ENCODE measurements at regions not wholly inside any gene's neighbourhood (a gene's known extent, or its start where the extent isn't known, plus 50 kb on each side); places are given as distances from the start of the nearest gene placed in this dataset.
"Not testable (repeated sequence)": the region's sequence is repeated elsewhere in the genome, so short reads cannot be mapped to it uniquely, and the experiment has no call there.

GRCh38 chr5:67870662-67871061 lies 344.9 kb upstream of the PIK3R1 start:
- FAIRE-seq = no peak

GRCh38 chr5:67864335-67864734 lies 351.2 kb upstream of the PIK3R1 start:
- not testable (repeated sequence) for FAIRE-seq

DNA sequence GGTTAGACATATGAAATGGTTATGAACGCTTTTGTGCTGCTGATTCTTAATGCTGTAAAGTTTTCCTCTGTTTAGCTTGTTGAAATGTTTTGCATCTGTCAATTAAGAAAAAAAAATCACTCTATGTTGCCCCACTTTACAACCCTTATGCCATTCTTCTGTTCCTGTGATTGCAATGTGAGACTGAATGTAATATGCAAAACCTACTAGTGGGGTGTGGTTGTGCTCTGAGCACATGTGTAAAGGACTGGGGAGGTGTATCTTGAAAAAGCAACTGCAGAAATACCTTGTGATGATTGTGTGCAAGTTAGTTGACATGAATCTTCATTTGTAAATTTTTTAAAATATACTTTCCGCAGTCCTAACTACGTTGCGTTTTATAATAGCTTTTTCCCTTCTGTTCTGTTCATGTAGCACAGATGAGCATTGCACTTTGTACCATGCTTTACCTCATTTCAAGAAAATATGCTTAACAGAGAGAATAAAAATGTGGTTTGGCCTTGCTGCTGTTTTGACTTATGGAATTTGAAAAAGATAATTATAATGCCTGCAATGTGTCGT lies 357.0 kb upstream of the PIK3R1 start:
- no peak for FAIRE-seq

DNA sequence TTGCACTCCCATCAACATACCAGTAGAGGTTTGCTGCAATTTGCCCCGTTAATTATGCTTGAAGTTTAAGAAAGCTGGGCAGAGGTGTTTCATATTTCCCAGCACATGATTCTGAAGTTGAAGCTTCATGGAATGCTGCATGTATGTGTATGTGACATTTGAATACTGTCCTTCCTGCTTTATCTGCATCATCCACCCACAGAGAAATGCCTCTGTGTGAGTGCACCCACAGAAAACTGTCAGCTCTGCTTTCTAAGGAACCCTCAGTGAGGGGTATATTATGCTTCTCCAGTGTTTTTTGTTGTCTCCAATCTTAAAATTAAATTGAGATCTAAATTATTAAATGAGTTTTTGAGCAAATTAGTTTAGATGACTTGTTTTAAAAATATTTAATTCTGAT lies 358.1 kb upstream of the PIK3R1 start:
- no peak for FAIRE-seq

DNA sequence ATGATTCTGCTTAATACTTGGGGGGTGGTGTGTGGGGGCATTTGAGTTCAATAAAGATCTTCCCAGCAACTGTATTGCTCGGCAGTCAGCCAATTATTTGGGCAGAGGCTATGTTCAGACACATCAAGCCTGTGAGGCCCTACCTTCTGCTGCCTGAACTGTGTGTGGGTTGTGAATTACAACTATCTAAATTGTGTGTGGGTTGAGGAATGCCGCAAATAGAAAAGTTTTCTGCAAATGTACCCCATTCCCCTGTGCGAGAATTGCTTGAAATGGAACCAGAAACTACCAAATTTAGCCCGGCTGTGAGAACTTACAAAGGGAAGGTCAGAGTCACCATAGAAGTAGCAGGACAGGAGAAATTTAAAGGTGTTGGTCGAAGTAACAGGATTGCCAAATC lies 360.0 kb upstream of the PIK3R1 start:
- no peak for FAIRE-seq

DNA sequence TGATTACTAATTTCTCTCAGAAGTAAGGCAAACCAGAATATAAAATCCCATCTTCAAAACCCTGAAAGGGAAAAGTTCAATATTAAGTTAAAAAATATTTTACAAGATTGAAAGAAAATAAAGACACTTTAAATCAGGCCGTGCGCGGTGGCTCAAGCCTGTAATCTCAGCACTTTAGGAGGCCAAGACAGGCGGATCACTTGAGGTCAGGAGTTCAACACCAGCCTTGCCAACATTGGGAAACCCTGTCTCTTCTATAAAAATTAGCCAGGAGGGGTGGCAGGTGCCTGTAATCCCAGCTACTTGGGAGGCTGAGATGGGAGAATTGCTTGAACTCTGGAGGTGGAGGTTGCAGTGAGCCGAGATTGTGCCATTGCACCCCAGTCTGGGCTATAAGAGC lies 364.6 kb upstream of the PIK3R1 start:
- FAIRE-seq = not testable (repeated sequence)

DNA sequence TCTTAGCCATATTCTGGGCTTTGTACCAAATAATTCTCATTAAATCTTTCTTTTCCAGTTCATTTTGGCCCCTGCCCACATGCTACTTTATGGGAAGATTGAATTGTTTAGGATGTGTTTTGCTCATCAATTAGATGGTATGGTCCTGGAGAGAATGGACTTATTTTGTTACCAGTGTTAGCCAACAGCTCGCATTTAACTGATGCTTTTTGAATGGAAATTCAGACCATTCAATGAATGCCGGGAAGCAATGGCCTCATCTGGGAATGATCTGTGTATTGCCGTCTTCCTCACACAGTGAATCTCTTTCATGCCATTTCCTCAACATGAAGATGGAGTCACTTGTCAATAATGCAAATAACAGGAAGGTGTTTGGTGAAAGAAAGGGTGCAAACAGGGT lies 370.6 kb upstream of the PIK3R1 start:
- FAIRE-seq = no peak

DNA sequence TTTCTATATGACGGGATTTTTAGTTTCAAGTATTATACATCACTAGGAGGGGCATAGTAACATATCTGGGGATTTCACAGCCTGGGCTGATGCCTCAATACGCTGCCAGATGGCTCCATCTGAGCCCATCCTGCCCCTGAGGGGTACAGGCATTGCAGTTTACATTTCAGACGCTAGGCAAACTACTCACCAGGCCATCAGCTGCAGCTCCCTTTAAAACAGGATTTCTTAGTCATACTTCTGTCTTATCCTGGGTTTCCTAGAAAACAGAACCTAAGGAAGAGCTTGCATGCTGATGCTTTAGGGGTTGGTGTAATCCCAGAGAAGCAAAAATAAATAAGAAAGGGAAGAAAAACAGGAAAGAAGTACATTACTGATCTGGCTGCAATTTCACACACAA lies 372.8 kb upstream of the PIK3R1 start:
- FAIRE-seq = no peak

DNA sequence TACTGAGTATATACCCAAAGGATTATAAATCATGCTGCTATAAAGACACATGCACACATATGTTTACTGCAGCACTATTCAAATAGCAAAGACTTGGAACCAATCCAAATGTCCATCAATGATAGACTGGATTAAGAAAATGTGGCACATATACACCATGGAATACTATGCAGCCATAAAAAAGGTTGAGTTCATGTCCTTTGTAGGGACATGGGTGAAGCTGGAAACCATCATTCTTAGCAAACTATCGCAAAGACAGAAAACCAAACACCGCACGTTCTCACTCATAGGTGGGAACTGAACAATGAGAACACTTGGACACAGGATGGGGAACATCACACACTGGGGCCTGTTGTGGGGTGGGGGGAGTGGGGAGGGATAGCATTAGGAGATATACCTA lies 378.3 kb upstream of the PIK3R1 start:
- not testable (repeated sequence) for FAIRE-seq

GRCh38 chr5:67836496-67836895 lies 379.1 kb upstream of the PIK3R1 start:
- FAIRE-seq = not testable (repeated sequence)

GRCh38 chr5:67831048-67831447 lies 384.5 kb upstream of the PIK3R1 start:
- FAIRE-seq = no peak

- no peak for FAIRE-seq
Measured at GRCh38 chr5:67827541-67827940, 388.0 kb upstream of the PIK3R1 start.

DNA sequence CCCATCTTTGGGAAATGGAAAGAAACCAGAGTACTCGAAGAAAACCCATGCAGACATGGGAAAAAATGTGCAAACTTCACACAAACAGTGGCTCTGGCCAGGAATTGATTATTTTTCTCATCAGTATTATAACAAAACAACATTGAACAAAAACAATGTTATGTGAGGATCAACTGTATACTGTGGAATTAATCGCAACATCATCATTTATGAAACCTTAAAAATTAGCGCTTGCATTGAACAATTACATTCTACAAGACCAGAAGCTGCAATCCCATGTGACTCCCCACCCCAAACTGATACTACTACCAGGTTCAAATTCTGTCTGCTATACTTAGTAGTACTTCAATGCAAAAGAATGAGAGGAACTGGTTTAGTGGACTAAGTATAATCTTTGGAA lies 390.7 kb upstream of the PIK3R1 start:
- FAIRE-seq = no peak

DNA sequence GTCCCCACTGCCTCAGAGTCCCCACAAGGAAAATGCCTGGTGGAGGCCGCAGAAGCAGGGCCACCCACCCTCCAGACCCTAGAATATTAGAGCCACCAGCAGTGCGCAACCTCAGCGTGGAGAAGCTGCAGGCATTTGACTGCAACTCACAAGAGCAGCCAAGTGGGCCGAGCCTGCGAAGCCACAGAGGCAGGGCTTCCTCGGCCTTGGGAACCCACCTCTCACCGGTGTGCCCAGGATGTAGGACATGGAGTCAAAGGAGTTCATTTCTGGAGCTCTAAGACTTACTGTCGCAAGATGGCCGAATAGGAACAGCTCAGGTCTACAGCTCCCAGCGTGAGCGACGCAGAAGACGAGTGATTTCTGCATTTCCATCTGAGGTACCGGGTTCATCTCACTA lies 397.9 kb upstream of the PIK3R1 start:
- no peak for FAIRE-seq

- no peak for FAIRE-seq
Measured at GRCh38 chr5:67816456-67816855, 399.1 kb upstream of the PIK3R1 start.

DNA sequence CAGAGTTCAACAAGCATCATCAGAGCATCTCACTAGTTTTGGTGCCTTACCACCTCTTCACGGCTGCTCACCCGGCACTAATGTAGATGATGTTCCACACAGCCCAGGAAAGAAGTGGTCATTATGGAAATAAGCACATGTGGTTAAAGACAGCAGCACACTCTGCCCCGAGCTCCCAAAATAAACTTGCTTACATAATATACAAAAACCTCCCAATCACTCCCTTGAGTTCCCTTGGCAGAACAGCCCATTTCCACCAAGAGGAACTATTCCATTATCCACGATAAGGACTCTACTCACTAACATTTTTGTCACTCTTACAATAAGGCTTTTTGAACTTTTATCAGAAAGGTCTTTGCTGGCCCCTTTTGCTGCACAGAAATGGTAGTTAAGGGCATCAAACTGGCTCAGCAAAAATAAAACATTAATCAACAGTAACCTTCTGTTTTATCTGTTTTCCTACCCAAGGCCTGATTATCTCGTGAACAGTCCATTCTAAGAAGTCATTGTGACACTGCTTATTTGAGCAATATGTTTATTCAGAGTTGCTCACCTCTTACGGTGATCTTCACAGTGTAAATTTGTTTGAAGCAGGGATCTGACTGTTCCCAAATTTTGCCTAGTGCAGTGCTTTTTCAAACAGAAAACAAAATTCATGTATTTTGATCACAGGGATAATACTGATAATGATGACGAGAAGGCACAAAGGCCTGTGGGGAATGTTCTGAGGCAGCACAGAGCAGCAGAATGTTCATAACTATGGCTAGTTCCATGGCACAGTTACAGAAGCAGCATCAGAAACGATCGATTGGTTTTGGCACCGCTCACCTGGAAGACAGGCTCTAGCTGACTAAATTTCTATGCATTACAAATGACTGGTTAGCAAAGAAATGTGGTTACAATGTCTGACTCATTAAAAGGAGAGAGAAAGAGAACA lies 399.8 kb upstream of the PIK3R1 start:
- FAIRE-seq = no peak

DNA sequence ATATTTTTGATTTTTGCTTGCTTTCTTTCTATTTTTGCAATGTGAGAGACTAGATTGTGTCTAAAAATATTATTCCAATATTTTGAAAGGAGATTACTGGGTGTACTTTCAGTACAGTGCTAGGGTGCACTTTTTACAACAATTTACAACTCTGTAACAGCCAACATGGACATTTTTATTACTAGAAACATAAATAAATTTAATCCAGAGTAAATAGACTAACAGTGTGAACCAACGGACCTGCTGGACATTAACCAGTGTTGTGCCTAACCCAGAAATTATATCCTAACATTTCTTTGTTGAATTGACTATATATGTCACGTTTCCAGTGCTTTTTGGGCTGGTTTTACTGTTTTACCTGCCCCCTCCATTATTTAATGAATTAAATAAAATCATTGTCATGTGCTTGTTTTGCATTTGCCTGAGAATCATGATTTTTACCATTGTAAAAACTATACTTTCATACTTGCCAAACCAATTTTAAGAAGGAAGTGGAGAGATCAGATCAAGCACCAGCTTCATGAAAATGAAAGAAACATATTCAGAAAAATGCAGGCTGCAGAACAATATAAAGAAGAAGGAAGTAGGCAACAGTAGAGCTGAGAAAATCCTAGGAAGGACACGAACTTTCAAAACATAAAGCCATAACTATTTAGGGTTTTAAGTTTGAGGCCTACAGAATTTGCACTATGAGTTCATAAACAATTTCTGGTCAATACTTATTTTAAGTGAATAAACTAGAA lies 400.8 kb upstream of the PIK3R1 start:
- FAIRE-seq = no peak

DNA sequence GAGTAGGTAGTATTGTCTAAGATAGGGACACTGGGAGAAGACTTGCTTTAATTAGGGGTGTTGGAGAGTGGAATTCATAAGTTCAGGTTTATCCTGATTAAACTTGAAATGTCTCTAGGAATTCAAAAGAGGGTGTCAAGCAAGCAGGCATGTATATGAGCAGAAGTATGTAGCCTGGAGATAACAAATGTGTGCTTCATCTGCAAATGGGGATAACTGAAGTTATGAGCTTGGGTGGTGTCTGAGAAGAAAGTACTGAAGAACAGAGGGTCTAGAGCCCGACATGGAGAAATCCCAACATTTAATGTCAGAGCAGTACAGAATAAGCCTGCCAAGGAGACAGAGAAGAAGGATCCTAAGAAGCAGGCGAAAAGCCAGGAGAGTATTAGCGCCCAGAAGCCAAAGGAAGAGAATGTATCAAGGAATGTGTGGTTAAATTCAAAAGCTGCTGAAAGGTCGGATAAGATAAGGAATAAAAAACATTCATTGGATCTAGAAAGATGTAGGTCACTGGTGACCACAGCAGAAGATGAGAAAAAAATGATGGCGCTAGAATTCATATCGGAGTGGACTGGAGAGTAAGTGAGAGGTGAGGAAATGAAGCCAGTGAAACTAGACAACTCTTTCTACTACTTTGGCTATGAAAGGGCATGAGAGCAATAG lies 401.5 kb upstream of the PIK3R1 start:
- FAIRE-seq = no peak

- FAIRE-seq = no peak
Measured at GRCh38 chr5:67809589-67809988, 406.0 kb upstream of the PIK3R1 start.

- FAIRE-seq = no peak
Measured at GRCh38 chr5:67808340-67808739, 407.2 kb upstream of the PIK3R1 start.

DNA sequence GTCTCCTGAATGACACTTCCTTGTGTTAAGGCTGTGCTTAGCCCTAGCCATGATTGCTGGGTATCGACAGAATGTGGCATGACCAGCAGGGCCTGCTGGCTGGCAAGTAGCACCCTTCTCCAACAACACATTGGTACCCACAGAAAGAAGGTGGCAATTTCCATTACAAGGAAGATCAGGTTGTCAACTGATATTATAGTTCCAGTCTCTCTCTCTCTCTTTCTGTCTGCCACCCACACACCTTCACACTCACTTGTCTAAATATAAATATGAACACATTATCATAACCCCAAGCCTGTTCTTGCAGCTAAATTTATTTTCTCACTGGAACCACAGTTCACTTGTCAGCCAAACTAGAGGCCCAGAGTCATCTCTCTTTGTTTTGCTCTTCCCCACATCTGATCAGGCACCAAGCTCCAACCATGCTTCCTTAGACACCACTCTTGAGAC lies 408.1 kb upstream of the PIK3R1 start:
- FAIRE-seq = no peak

GRCh38 chr5:67806654-67807438 lies 408.7 kb upstream of the PIK3R1 start:
- FAIRE-seq = no peak

Data from colon (tissue), 2 donors.